ENCODE measurements at regions not wholly inside any gene's neighbourhood (a gene's known extent, or its start where the extent isn't known, plus 50 kb on each side); places are given as distances from the start of the nearest gene placed in this dataset.

GRCh38 chr4:83731609-83732008, 195.7 kb downstream of the GPAT3 start:
- Histone ChIP-seq H3K9me3 (replicated peaks; ENCODE audit: control insufficient read depth, insufficient read depth, low read depth, low read length) (no peaks in the 10 kb centered on the region), H3K27ac (ENCODE audit: extremely low read depth, low read depth, low read length) (no peak overlapping the region), H3K9me1 (ENCODE audit: control insufficient read depth, insufficient read depth, low read length) (no peaks in the 10 kb centered on the region), H3K79me2 (ENCODE audit: control insufficient read depth, insufficient read depth, low read length) (no peaks in the 10 kb centered on the region), H3K9ac (ENCODE audit: insufficient read depth in 1 of 2, low read depth in 2 of 2, low read length in 2 of 2) (no peak overlapping the region), H3K4me3 (no peak overlapping the region), H4K20me1 (replicated peaks; ENCODE audit: control insufficient read depth, insufficient read depth, low read length) (no peaks in the 10 kb centered on the region), H3K36me3 (ENCODE audit: control insufficient read depth, insufficient read depth, low read length) (no peaks in the 10 kb centered on the region), H3K4me1 (replicated peaks in 1 of 2; ENCODE audit: control insufficient read depth in 2 of 2, insufficient read depth in 2 of 2, low read length in 2 of 2) (no peaks in the 10 kb centered on the region), H3K4me2 (ENCODE audit: insufficient read depth, low read length) (no peak overlapping the region), H3K27me3 (ENCODE audit: control insufficient read depth in 2 of 2, insufficient read depth in 2 of 2, low read length in 2 of 2) (no peaks in the 10 kb centered on the region), H2AFZ (ENCODE audit: low read depth, low read length) (no peak overlapping the region)
- FAIRE-seq: no peak
- ChIA-PET CTCF (ENCODE audit: low intra/inter-chr PET ratio) (no interaction called here), POLR2A (interaction anchor here (1.0 kb wide), 1 partner anchor 13 kb away, joined by 3 read pairs; no protein-coding TSS in a partner anchor)
- BruUV-seq (replicated peaks): no TSS peak
- in situ Hi-C loops (cut with MboI) (no loop called here), intact Hi-C loops (cut with micrococcal nuclease) (no loop called here)
- 14% methylated on average over 3 of the region's 3 CpGs for WGBS (ENCODE audit: insufficient coverage, low coverage, missing lambda C conversion rate)
- DNase-seq (ENCODE audit: extremely low read depth in 1 of 4, low spot score in 3 of 4): peak in 1 of 4 experiments; percentile 10
- ATAC-seq: no peak
- TF ChIP-seq FOSL1 (tag; conservative IDR thresholded peaks at IDR 0.05): peak; percentile 78
- no peak for TF ChIP-seq KAT8 (IDR thresholded peaks at IDR 0.05; ENCODE audit: low read depth)
- no peak for TF ChIP-seq ARID4B (CRISPR knock-in tag; IDR thresholded peaks at IDR 0.05)

All from K562 (cell line).